Neural progenitor cell (in vitro differentiated cells): ENCODE measurements at regions not wholly inside any gene's neighbourhood (a gene's known extent, or its start where the extent isn't known, plus 50 kb on each side); places are given as distances from the start of the nearest gene placed in this dataset.

ENCODE experiments used
- EZH2phosphoT487 ChIP-seq: fragments of 200-600 bp; sonication (generic); IDR thresholded peaks from 2 replicates; pipeline ENCODE4 v1.6.1; 2017; ENCODE audit warnings: antibody characterized with exemption
- TF ChIP-seq, protein P1 (sequence below): fragments of 200-600 bp; sonication (generic); IDR thresholded peaks from 2 replicates; pipeline ENCODE4 v1.5.1; 2017; ENCODE audit warnings: antibody characterized with exemption, mild to moderate bottlenecking

DNA sequence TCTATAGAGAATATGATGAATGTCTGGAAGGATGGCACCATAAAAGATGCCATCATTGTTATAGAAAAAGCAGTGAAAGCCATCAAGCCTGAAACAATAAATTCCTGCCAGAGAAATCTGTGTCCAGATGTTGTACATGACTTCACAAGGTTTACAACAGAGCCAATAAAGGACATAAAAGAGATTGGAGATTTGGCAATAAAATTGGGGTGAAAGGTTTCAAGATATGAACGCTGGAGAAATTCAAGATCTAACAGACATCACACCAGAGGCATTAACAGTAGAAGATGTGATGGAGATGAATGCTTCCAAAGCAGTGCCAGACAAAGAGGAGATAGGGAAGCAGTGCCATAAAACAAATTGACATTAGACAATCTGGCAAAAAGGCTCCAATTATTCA, 518.8 kb upstream of the ACVR2A start:
- TF ChIP-seq, protein P1, sequence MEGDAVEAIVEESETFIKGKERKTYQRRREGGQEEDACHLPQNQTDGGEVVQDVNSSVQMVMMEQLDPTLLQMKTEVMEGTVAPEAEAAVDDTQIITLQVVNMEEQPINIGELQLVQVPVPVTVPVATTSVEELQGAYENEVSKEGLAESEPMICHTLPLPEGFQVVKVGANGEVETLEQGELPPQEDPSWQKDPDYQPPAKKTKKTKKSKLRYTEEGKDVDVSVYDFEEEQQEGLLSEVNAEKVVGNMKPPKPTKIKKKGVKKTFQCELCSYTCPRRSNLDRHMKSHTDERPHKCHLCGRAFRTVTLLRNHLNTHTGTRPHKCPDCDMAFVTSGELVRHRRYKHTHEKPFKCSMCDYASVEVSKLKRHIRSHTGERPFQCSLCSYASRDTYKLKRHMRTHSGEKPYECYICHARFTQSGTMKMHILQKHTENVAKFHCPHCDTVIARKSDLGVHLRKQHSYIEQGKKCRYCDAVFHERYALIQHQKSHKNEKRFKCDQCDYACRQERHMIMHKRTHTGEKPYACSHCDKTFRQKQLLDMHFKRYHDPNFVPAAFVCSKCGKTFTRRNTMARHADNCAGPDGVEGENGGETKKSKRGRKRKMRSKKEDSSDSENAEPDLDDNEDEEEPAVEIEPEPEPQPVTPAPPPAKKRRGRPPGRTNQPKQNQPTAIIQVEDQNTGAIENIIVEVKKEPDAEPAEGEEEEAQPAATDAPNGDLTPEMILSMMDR, result no peak
- TF ChIP-seq EZH2phosphoT487, result no peak
